Spleen (tissue), 7 donors: ENCODE measurements at regions not wholly inside any gene's neighbourhood (a gene's known extent, or its start where the extent isn't known, plus 50 kb on each side); places are given as distances from the start of the nearest gene placed in this dataset.

Experiments used
- CTCF ChIP-seq, 11 experiments: fragments of 200-600 bp in 7 of 11; fragments of 450-650 bp in 4 of 11; sonication (generic) in 4 of 11; IDR thresholded peaks in 8 of 11; conservative IDR thresholded peaks in 3 of 11; 1 replicate in 7 of 11; 2 replicates in 4 of 11; pipeline versions ENCODE4 v1.4.0 to v1.8.0; 2016 to 2021; ENCODE audit warnings: antibody characterized with exemption in 11 of 11, inconsistent platforms in 4 of 11, mild to moderate bottlenecking in 1 of 11
- POLR2A ChIP-seq, 3 donors: fragments of 450-650 bp; IDR thresholded peaks; one replicate each; pipeline ENCODE4 v1.5.1; 2017; ENCODE audit warnings: antibody characterized with exemption in 3 of 3, mild to moderate bottlenecking in 1 of 3
- POLR2AphosphoS5 ChIP-seq, 3 donors: sonication (generic); formaldehyde crosslinking; IDR thresholded peaks; one replicate each; pipeline ENCODE4 v1.5.1; 2017; ENCODE audit warnings: antibody characterized with exemption in 3 of 3
- donor health status: DM: no; HTN: no; CAD: no; lungs with moderate emphysema.
- donor health status: DM: no; HTN: no; CAD: no.
- donor health status: DM: no; HTN: no; CAD: no.

DNA sequence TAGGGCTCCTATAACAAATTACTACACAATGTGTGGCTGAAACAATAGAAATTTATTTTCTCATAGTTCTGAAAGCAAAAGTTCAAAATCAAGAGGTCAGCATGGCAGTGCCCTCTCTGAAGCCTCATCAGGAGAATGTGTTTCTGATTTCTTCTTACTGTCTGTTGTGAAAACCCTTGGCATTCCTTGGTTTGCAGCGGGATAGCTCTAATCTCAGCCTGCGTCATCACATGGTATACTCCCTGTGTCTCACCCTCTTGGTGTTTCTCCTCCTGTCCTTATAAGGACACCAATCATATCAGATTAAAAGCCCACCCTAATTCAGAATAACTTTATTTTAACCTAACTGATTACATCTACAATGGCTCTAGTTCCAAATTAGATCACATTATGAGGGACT is 87.5 kb upstream of the CDH9 start:
- no peak for TF ChIP-seq POLR2A (IDR thresholded peaks at IDR 0.05)
- TF ChIP-seq POLR2AphosphoS5 (IDR thresholded peaks at IDR 0.05), result no peak
- TF ChIP-seq CTCF (IDR thresholded peaks at IDR 0.05 in 8 of 11, conservative IDR thresholded peaks at IDR 0.05 in 3 of 11), result no peak
